Lung (tissue), 11 donors: ENCODE measurements at regions not wholly inside any gene's neighbourhood (a gene's known extent, or its start where the extent isn't known, plus 50 kb on each side); places are given as distances from the start of the nearest gene placed in this dataset.

Experiments
- ATAC-seq: fragments of 200-7000 bp; cut with Tn5 transposase; one replicate; pipeline ENCODE4 v1.9.1; 2020; ENCODE audit warnings: moderate number of reproducible peaks; ENCODE audit not compliant: insufficient read depth, low FRiP score
- DNase-seq, 3 donors: peaks; one replicate each; pipeline ENCODE4 v3.0.0-alpha.2; 2013 to 2017
- H3K27ac ChIP-seq, 2 donors: one replicate each; pipeline ENCODE4 v1.5.1; 2013; ENCODE audit warnings: mild to moderate bottlenecking in 2 of 2, moderate library complexity in 2 of 2, control low read depth in 1 of 2, inconsistent platforms in 1 of 2, low read depth in 1 of 2, low read length in 1 of 2
- H3K27me3 ChIP-seq, 3 donors: one replicate each; pipeline ENCODE4 v1.5.1; 2013; ENCODE audit warnings: low read length in 2 of 3; ENCODE audit not compliant: control insufficient read depth in 3 of 3, insufficient read depth in 3 of 3
- H3K36me3 ChIP-seq, 4 donors: one replicate each; pipeline ENCODE4 v1.5.1; 2013; ENCODE audit warnings: low read length in 4 of 4, mild to moderate bottlenecking in 1 of 4, moderate library complexity in 1 of 4; ENCODE audit not compliant: control insufficient read depth in 4 of 4, insufficient read depth in 4 of 4
- H3K4me1 ChIP-seq, 5 donors: one replicate each; pipeline ENCODE4 v1.5.1; 2013; ENCODE audit warnings: low read length in 5 of 5, mild to moderate bottlenecking in 2 of 5, moderate library complexity in 1 of 5; ENCODE audit not compliant: control insufficient read depth in 5 of 5, insufficient read depth in 5 of 5
- H3K4me3 ChIP-seq: one replicate; pipeline ENCODE4 v1.5.1; 2013; ENCODE audit warnings: mild to moderate bottlenecking, control low read depth, moderate library complexity
- H3K9ac ChIP-seq, 2 donors: one replicate each; pipeline ENCODE4 v1.5.1; 2013; ENCODE audit warnings: low read length in 2 of 2, control low read depth in 1 of 2; ENCODE audit not compliant: insufficient read depth in 1 of 2
- H3K9me3 ChIP-seq, 4 donors: one replicate each; pipeline ENCODE4 v1.5.1; 2013; ENCODE audit warnings: low read length in 3 of 4, mild to moderate bottlenecking in 1 of 4, moderate library complexity in 1 of 4; ENCODE audit not compliant: control insufficient read depth in 4 of 4, insufficient read depth in 3 of 4
- WGBS, 2 donors: extraction: QIAGEN DNeasy Blood & Tissue Kit; methylation state at CpG; one replicate each; pipeline ENCODE4 v1.1.7; 2013; 5-methylcytosine and 5-hydroxymethylcytosine counted together
- TF ChIP-seq, protein P1 (sequence below): IDR thresholded peaks from 2 replicates; pipeline ENCODE4 v1.5.1; 2012; ENCODE audit warnings: mild to moderate bottlenecking; ENCODE audit errors: control extremely low read depth, extremely low read depth
- donor health status: control.
- donor health status: control.
- donor health status: Bipolar disorder and iron deficiency.
- donor health status: healthy.
- donor health status: DM: yes; HTN: yes; CAD: no.

- 65% methylated on average over 27 of the region's 27 CpGs for WGBS, 2 donors
- DNase-seq (no peak), ATAC-seq (no peak)
- peaks cover 0 to 8% (median 0%) of the 10 kb centered on the region in 4 donors for H3K9me3 ChIP-seq
- H3K4me3 ChIP-seq = no peak overlapping the region
- no peak overlapping the region for H3K9ac ChIP-seq
- H3K4me1 ChIP-seq = no peaks in the 10 kb centered on the region
- no peak overlapping the region for H3K27ac ChIP-seq
- H3K27me3 ChIP-seq = peaks cover 0 to 10% (median 3%) of the 10 kb centered on the region in 3 donors
- H3K36me3 ChIP-seq = no peaks in the 10 kb centered on the region
- TF ChIP-seq, protein P1, sequence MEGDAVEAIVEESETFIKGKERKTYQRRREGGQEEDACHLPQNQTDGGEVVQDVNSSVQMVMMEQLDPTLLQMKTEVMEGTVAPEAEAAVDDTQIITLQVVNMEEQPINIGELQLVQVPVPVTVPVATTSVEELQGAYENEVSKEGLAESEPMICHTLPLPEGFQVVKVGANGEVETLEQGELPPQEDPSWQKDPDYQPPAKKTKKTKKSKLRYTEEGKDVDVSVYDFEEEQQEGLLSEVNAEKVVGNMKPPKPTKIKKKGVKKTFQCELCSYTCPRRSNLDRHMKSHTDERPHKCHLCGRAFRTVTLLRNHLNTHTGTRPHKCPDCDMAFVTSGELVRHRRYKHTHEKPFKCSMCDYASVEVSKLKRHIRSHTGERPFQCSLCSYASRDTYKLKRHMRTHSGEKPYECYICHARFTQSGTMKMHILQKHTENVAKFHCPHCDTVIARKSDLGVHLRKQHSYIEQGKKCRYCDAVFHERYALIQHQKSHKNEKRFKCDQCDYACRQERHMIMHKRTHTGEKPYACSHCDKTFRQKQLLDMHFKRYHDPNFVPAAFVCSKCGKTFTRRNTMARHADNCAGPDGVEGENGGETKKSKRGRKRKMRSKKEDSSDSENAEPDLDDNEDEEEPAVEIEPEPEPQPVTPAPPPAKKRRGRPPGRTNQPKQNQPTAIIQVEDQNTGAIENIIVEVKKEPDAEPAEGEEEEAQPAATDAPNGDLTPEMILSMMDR = no peak
Observed at GRCh38 chr5:2642684-2643345, 108.7 kb downstream of the IRX2 start.

DNA sequence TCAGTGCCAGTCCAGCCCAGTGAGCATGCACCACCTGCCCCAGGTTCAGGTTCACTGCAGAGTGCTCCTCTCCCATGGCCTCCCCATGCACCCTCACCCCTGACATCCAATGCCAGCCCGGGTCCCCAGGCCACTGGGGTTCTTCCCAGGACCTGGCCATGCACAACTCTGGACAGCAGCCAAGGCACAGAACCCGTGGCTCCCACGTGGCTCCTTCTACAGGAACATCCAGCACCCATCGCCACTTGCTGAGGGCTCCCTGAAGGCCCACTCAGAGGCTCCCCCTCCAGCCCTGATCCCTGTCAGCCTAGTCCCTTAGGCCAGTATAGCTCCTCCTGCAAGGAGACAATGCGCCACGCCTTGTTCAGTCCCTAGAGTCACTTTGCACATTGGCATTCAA lies 110.8 kb downstream of the IRX2 start:
- Histone ChIP-seq H3K9me3 (peaks cover 0 to 8% (median 0%) of the 10 kb centered on the region in 4 donors), H3K4me3 (no peak overlapping the region), H3K9ac (no peak overlapping the region), H3K4me1 (no peaks in the 10 kb centered on the region), H3K36me3 (no peaks in the 10 kb centered on the region), H3K27ac (no peak overlapping the region), H3K27me3 (peaks cover 0 to 10% (median 3%) of the 10 kb centered on the region in 3 donors)
- DNase-seq = no peak
- ATAC-seq = no peak
- 83 to 91% methylated on average over 6 of the region's 6 CpGs for WGBS, 2 donors
- TF ChIP-seq, protein P1 = no peak

GRCh38 chr5:2639425-2639824 lies 112.1 kb downstream of the IRX2 start:
- Histone ChIP-seq H3K36me3 (no peaks in the 10 kb centered on the region), H3K27ac (no peak overlapping the region), H3K9me3 (peaks cover 0 to 8% (median 0%) of the 10 kb centered on the region in 4 donors), H3K4me3 (no peak overlapping the region), H3K27me3 (peaks cover 0 to 8% (median 4%) of the 10 kb centered on the region in 3 donors), H3K4me1 (no peaks in the 10 kb centered on the region), H3K9ac (no peak overlapping the region)
- WGBS, 2 donors = 65 to 72% methylated on average over 5 of the region's 5 CpGs
- TF ChIP-seq, protein P1 = no peak
- no peak for ATAC-seq
- peak in 2 of 3 donors; percentile 9 to 15 for DNase-seq
